Neural crest cell (in vitro differentiated cells): ENCODE measurements at regions not wholly inside any gene's neighbourhood (a gene's known extent, or its start where the extent isn't known, plus 50 kb on each side); places are given as distances from the start of the nearest gene placed in this dataset.

Experiments used
- DNase-seq: peaks from one replicate; pipeline ENCODE4 v3.0.0; 2021; ENCODE audit warnings: low read depth, mixed read lengths, low spot score
- H3K27ac Mint-ChIP-seq: one replicate; pipeline ENCODE4 v1.8.0; 2021; ENCODE audit warnings: mild to moderate bottlenecking, mixed read lengths; ENCODE audit not compliant: unreplicated experiment
- H3K27me3 Mint-ChIP-seq: 2 replicates; pipeline ENCODE4 v1.8.0; 2021; ENCODE audit warnings: low read depth, mild to moderate bottlenecking, mixed read lengths
- H3K36me3 Mint-ChIP-seq: 2 replicates; pipeline ENCODE4 v1.8.0; 2021; ENCODE audit warnings: low read depth, mild to moderate bottlenecking, mixed read lengths
- H3K4me1 Mint-ChIP-seq: 2 replicates; pipeline ENCODE4 v1.8.0; 2021; ENCODE audit warnings: mixed read lengths
- H3K4me3 Mint-ChIP-seq: one replicate; pipeline ENCODE4 v1.8.0; 2021; ENCODE audit warnings: mild to moderate bottlenecking, mixed read lengths
- H3K9me3 Mint-ChIP-seq: 2 replicates; pipeline ENCODE4 v1.8.0; 2021; ENCODE audit warnings: mixed read lengths
- TF ChIP-seq, protein P1 (sequence below): fragments of 200-600 bp; sonication (generic); conservative IDR thresholded peaks from 2 replicates; pipeline ENCODE4 v1.5.0; 2021; ENCODE audit warnings: antibody characterized with exemption, mild to moderate bottlenecking

GRCh38 chr2:555164-555922, 121.9 kb downstream of the TMEM18 start:
- Mint-ChIP-seq H3K9me3 (no peaks in the 10 kb centered on the region), H3K4me1 (peaks cover 24% of the 10 kb centered on the region), H3K27ac (no peak overlapping the region), H3K27me3 (peaks cover 8% of the 10 kb centered on the region), H3K36me3 (no peaks in the 10 kb centered on the region), H3K4me3 (no peak overlapping the region)
- TF ChIP-seq, protein P1, sequence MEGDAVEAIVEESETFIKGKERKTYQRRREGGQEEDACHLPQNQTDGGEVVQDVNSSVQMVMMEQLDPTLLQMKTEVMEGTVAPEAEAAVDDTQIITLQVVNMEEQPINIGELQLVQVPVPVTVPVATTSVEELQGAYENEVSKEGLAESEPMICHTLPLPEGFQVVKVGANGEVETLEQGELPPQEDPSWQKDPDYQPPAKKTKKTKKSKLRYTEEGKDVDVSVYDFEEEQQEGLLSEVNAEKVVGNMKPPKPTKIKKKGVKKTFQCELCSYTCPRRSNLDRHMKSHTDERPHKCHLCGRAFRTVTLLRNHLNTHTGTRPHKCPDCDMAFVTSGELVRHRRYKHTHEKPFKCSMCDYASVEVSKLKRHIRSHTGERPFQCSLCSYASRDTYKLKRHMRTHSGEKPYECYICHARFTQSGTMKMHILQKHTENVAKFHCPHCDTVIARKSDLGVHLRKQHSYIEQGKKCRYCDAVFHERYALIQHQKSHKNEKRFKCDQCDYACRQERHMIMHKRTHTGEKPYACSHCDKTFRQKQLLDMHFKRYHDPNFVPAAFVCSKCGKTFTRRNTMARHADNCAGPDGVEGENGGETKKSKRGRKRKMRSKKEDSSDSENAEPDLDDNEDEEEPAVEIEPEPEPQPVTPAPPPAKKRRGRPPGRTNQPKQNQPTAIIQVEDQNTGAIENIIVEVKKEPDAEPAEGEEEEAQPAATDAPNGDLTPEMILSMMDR: no peak
- no peak for DNase-seq

DNA sequence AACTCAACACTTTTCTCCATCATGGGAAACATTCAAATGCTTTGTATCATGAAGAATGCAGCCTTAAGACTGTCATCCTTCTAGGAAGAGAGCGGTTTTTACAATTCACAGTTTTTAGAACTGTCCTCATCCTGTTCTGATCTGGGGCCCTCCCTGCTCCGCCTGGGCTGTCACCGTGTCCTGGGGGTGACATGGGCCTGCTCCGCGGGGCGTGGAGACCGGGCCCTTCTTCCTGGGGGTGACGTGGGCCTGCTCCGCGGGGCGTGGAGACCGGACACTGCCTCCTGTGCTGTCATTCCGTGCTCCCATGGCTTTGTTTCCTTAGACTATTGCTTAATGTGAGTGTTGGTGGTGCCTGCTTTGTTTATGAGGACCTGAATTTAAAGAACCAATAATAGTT, 122.8 kb downstream of the TMEM18 start:
- Mint-ChIP-seq H3K27me3 (peaks cover 6% of the 10 kb centered on the region), H3K4me1 (peaks cover 25% of the 10 kb centered on the region), H3K27ac (no peak overlapping the region), H3K4me3 (no peak overlapping the region), H3K36me3 (no peaks in the 10 kb centered on the region), H3K9me3 (no peaks in the 10 kb centered on the region)
- TF ChIP-seq, protein P1: no peak
- no peak for DNase-seq

DNA sequence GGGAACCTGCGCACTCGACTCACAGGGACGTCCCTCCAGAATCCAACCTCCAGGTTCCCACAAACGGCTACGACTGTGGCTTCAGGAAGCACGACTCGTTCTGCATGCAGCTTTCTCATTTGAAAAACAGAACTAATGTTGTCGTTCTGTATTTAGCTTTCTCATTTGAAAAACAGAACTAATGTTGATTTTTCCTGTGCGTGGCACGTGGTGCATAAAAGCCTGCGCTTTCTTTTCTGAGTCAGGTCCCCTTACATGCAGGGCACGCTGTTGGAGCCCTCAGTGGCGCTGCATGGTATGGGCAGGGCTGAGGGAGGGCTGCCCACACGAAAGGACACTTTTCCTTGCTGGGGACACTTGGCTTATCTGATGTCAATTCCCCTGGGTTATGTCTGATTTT, 124.3 kb downstream of the TMEM18 start:
- Mint-ChIP-seq H3K4me1 (peaks cover 25% of the 10 kb centered on the region), H3K9me3 (no peaks in the 10 kb centered on the region), H3K36me3 (no peaks in the 10 kb centered on the region), H3K27ac (no peak overlapping the region), H3K4me3 (no peak overlapping the region), H3K27me3 (no peaks in the 10 kb centered on the region)
- DNase-seq: no peak
- TF ChIP-seq, protein P1: no peak

DNA sequence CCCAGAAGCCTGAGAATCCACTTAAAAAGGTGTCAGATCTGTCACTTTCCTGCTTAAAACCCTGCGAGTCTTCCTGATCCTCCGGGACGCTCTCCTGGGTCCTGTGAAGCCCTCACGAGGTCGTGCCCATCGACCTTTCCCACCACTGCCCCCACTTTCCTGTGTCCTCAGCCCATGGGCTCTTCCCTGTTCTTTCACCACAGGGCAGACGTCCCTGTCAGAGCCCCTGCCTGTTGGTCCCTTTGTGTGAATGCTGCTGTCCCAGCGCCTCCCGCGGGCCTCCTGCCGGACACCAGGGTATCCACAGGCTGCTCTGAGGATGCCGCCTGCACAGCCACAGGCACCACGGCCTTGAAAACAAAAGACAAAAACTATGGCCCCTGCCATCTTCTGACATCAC, 125.6 kb downstream of the TMEM18 start:
- TF ChIP-seq, protein P1: no peak
- Mint-ChIP-seq H3K9me3 (no peaks in the 10 kb centered on the region), H3K4me3 (no peak overlapping the region), H3K27me3 (no peaks in the 10 kb centered on the region), H3K27ac (peak overlapping the region; percentile 36), H3K36me3 (no peaks in the 10 kb centered on the region), H3K4me1 (peaks cover 25% of the 10 kb centered on the region)
- DNase-seq: peak; percentile 53

- TF ChIP-seq, protein P1: no peak
- no peak for DNase-seq
- H3K27me3 Mint-ChIP-seq: no peaks in the 10 kb centered on the region
- no peaks in the 10 kb centered on the region for H3K9me3 Mint-ChIP-seq
- H3K4me1 Mint-ChIP-seq: peaks cover 25% of the 10 kb centered on the region
- H3K36me3 Mint-ChIP-seq: no peaks in the 10 kb centered on the region
- H3K27ac Mint-ChIP-seq: peak overlapping the region; percentile 83
- H3K4me3 Mint-ChIP-seq: no peak overlapping the region
These were observed 126.2 kb downstream of the TMEM18 start for GRCh38 chr2:550860-551567.
